NCI-H1436 (cell line): ENCODE measurements at regions not wholly inside any gene's neighbourhood (a gene's known extent, or its start where the extent isn't known, plus 50 kb on each side); places are given as distances from the start of the nearest gene placed in this dataset.
"Not testable (repeated sequence)": the region's sequence is repeated elsewhere in the genome, so short reads cannot be mapped to it uniquely, and the experiment has no call there.

Source experiments
- DNase-seq: peaks from one replicate; lab custom pipeline; 2025; lab: John Stamatoyannopoulos, UW

DNA sequence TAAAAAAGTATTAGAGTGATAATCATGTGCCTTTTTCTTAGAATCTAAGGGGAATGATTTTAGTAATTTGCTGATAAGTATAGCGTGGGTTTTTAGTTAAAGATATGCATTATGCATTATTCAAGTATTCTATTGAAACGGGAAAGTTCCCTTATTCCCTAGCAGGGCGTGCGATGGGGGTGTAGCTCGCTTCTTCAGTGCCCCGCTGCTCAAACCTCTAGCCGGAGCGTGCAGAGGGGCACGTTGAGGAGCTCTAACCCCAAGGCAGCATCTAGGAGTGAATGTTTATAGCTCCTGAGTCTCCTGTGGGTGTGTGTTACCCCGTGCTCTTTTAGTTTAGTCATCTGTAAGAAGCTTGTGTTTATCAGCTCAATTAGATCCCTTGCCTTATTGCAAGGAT is 1339.5 kb upstream of the MAP3K7 start:
- DNase-seq, result no peak

- DNase-seq, result no peak
Measured at GRCh38 chr6:91911945-91912344, 1325.1 kb upstream of the MAP3K7 start.

DNA sequence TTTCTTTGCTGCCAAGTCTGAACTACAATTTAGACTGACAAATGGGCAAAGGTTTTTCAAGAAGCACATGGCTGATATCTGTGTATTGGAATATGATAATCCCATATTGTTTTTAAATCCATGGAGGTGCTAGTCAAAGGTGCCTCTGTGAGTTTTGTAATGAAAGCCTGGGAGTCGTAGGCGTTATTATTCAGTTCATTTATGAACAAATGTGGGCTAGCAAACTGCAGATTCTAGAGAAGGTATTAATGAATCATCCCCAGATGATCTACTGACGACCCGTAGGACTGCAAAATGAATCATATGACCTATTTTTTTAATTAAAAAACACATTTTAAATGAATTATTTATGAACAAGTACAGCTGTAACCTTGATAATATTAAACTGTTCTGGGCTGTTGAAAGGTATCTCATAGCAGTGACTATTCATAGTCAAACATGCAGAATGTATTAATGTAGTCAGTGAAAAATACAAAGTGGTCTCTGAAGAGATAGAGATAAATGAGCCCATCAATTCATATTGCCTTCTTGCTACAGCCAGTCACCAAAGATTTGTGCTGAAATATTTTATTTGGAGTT is 1317.8 kb upstream of the MAP3K7 start:
- DNase-seq, result no peak

DNA sequence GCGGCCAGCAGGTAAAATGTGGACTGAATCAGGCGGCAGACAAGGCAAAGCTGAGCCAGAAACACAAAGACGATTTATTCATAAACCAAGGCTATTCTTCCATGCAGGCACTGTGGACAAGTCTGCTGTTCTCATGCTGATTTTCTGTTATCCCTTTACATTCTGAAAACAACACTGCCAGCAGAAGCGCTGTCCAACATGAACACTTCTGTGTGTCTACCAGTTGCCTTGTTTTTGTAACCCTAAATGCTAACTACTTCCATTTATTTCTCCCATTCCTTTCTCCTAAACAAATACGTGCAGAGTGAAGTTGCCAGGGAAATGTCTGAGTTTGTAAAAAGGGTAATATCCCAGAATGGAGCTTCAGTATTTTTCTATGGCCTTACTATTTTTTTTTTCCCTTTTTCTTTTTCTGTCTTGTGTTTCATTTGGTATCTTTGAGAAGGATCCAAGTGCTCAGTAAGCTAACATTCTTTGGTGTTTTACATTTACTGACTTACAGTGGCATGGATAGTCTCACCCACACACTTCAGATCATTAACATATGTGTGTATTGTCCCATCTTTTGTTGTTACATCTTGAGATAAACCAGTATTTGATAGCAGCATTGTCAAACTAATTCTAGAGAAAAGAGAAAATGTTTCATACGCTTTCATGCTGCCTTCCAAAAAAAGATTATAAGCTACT is 1308.9 kb upstream of the MAP3K7 start:
- DNase-seq, result no peak

GRCh38 chr6:91886183-91886795 is 1299.4 kb upstream of the MAP3K7 start:
- no peak for DNase-seq

- not testable (repeated sequence) for DNase-seq
Measured at GRCh38 chr6:91881791-91882190, 1294.9 kb upstream of the MAP3K7 start.

GRCh38 chr6:91879386-91879995 is 1292.6 kb upstream of the MAP3K7 start:
- DNase-seq, result no peak

DNA sequence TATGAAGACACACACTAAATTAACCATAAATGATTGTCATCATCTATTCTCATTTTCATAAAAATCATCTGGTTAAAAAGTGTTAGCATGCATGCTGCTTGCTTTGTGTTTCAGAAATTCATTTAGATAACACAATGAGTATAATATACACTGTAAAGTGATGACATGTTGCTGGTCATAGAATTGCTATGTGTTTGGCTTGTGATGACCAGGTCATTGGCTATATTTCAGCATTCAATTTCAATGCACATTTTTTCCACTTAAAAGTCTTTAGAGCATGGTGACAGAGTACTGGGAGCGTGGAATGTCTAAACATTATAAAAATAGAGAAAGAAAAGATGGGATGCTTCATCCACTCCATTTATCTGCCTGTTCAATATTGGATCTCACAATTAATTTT is 1291.1 kb upstream of the MAP3K7 start:
- DNase-seq, result no peak

DNA sequence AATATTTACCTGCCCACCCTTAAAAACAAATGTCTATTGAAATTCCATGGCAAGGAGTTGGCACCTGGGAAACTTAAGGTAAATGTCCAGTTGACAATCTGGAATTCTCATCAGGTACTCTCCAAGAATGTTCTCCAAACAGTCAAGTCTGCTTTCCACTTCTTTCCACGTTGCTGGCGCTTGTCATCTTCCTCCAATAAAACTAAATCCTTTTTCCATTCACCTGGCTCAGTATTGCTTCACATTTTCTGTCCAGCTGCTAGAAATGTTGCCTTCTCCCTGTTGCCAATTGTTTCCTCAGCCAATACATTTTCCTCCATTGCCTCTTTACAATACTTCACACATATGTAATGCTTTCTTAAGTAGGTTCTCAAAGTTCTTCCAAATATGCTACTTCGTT is 1288.1 kb upstream of the MAP3K7 start:
- no peak for DNase-seq

DNA sequence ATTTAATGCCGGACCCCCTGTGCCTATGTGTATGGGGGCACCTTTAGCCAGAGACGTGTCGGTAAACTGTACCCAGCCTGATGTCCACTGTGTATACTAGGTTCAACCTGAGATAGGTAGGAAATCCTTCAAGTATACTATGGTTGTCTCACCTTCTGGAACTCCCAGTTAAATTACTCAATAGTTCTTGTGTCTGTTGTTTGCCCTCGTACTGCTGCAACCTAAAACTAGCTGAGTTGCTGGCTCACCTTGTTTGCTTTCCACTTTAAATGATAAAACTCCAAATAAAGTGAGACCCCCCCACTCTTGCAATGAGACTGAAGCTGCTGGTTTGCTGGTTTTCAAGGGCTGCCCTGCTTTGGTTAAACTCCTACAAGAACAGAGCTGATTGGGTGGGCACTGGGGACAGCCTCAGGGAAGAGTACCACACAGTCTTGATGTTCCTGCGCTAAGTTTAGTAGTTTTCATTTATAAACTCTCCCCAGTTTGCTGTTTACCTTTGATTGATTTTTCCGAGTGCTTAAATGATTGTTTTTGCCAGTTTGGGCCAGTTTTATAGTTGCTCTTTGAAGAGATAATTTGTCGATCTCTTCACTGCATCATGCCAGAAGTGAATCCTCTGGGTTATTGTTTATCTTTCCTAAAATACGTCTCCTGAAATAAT is 1281.8 kb upstream of the MAP3K7 start:
- DNase-seq, result no peak

- no peak for DNase-seq
Measured at GRCh38 chr6:91865889-91866288, 1279.0 kb upstream of the MAP3K7 start.

GRCh38 chr6:91864911-91865310 is 1278.0 kb upstream of the MAP3K7 start:
- no peak for DNase-seq

- no peak for DNase-seq
Measured at GRCh38 chr6:91860541-91861335, 1273.9 kb upstream of the MAP3K7 start.

- DNase-seq, result no peak
Measured at GRCh38 chr6:91852252-91852651, 1265.4 kb upstream of the MAP3K7 start.

DNA sequence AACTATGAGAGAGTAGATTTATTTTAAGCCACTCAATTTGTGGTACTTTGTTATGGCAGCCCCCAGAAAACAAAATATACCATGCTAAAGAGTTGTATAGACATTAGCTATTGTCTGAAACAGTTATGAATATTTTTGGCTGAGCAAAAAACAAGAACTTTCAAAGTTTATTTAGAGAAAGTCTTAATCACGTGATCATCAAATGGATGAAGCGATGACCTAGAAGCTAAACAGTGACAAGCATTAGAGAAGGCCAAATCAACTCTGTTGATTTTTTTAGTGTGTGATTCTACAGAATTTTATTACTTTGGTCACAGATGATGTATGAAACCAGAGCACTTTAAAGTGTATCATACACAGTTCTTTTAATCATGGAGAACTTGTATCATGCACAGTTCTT is 1247.9 kb upstream of the MAP3K7 start:
- no peak for DNase-seq

DNA sequence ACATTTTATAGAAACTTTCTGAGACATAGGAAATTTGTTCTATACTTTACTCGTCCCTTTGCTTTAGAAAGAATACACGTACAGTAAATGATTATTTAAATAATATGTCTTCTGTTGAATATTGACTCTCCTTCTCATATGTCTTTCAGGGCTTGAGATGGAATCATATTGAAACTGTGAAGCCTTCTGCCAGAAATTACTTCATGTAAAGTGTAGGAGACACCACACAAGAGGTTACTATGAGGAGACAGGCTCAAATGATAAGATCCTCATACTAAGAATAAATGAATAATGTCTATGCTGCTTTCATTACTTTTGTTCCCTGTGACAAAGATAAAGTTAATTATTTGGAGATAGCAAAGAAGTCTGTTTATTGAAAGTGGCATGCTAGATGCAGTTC is 1240.3 kb upstream of the MAP3K7 start:
- DNase-seq, result no peak

GRCh38 chr6:91826128-91826527 is 1239.3 kb upstream of the MAP3K7 start:
- DNase-seq, result no peak

DNA sequence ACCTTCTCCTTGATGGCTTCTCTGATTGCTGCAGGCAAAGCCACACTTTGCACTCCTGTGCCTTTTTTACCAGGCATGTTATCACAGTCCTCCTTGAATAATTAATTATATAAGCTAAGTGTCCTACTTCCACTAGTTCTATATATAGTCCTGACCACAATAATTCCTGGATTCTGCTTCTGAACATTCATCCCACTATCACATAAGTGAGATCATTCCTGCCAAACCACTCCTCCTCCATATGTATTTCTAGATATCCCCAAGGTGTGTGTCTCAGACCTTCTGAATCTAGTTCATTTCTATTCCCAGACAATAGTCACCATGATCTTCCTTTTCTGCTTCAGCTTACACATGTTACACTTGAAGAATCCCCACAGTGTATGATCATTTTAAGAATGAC is 1237.5 kb upstream of the MAP3K7 start:
- no peak for DNase-seq

GRCh38 chr6:91822581-91822980 is 1235.7 kb upstream of the MAP3K7 start:
- DNase-seq, result no peak

DNA sequence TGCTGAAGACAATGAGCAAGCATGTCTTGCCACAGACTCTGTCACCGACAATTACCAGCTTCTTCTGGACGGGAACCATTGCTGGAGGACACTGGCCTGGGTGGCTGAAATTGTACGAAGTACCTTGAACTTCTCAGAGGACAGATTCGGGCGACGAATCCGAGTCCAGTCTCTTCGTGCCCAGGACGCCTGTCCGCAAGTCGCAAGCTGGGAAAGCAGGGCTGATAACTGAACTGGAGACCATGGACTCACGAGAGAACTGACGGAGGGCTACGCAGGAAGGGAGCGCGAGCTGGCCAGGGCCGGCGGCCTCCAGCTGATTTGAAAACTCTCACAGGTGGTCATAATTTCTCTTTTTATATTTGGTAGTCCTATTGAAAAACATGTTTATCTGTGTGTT is 1229.5 kb upstream of the MAP3K7 start:
- DNase-seq, result no peak

- DNase-seq, result no peak
Measured at GRCh38 chr6:91813641-91814040, 1226.8 kb upstream of the MAP3K7 start.
